NCI-H526 treated with DMSO at 0.1 percent for 48 hours (cell line): ENCODE measurements at regions not wholly inside any gene's neighbourhood (a gene's known extent, or its start where the extent isn't known, plus 50 kb on each side); places are given as distances from the start of the nearest gene placed in this dataset.

Experiments used
- DNase-seq: peaks from one replicate; lab custom pipeline; 2025; lab: John Stamatoyannopoulos, UW

DNA sequence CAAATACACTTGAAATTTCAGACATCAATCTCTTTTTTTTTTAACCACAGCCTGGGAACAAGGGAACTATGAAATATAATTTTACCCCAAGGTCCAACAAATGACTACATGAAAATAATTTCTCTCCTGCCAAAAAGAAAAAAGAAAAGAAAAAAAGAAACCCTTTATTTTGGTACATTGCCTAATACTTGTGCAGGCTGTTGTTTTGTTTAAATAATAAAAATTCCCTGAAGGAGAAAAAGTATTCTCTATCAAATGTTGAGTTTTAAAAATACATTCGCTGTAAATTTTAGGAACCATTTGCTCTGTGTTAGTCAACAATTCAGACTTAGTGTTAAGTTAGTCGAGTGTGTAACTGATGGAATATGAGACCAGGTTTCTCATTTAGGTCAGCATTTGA is 155.4 kb downstream of the PRDM6 start:
- DNase-seq = no peak
